GM19395 (cell line): ENCODE measurements at regions not wholly inside any gene's neighbourhood (a gene's known extent, or its start where the extent isn't known, plus 50 kb on each side); places are given as distances from the start of the nearest gene placed in this dataset.
"Not testable (repeated sequence)": the region's sequence is repeated elsewhere in the genome, so short reads cannot be mapped to it uniquely, and the experiment has no call there.

Source experiments
- ATAC-seq: cut with Tn5 transposase; IDR thresholded peaks from one replicate; pipeline ENCODE4 v1.9.1; 2021; ENCODE audit warnings: mild to moderate bottlenecking, moderate library complexity; ENCODE audit not compliant: unreplicated experiment

GRCh38 chr9:33623658-33624586 is 99.9 kb downstream of the ANKRD18B start:
- ATAC-seq = peak; percentile 85

GRCh38 chr9:33628318-33628717 is 104.3 kb downstream of the ANKRD18B start:
- ATAC-seq = not testable (repeated sequence)

- no peak for ATAC-seq
These were observed 104.9 kb downstream of the ANKRD18B start for GRCh38 chr9:33628865-33629410.

- ATAC-seq = no peak
These were observed 109.6 kb downstream of the ANKRD18B start for GRCh38 chr9:33633636-33634035.

GRCh38 chr9:33637881-33638280 is 113.8 kb downstream of the ANKRD18B start:
- no peak for ATAC-seq

GRCh38 chr9:33638391-33638915 is 114.4 kb downstream of the ANKRD18B start:
- no peak for ATAC-seq

- ATAC-seq = no peak
These were observed 121.7 kb downstream of the ANKRD18B start for GRCh38 chr9:33645706-33646105.

GRCh38 chr9:33649463-33649862 is 125.4 kb downstream of the ANKRD18B start:
- no peak for ATAC-seq

GRCh38 chr9:33651125-33651524 is 127.1 kb downstream of the ANKRD18B start:
- ATAC-seq = no peak

GRCh38 chr9:33659921-33660320 is 135.4 kb upstream of the PRSS3 start:
- ATAC-seq = no peak

GRCh38 chr9:33660772-33661171 is 134.6 kb upstream of the PRSS3 start:
- ATAC-seq = no peak

GRCh38 chr9:33661176-33661575 is 134.2 kb upstream of the PRSS3 start:
- ATAC-seq = no peak

- no peak for ATAC-seq
These were observed 132.5 kb upstream of the PRSS3 start for GRCh38 chr9:33662871-33663270.

GRCh38 chr9:33676194-33676745 is 119.1 kb upstream of the PRSS3 start:
- not testable (repeated sequence) for ATAC-seq

- no peak for ATAC-seq
These were observed 118.4 kb upstream of the PRSS3 start for GRCh38 chr9:33676746-33677505.

- ATAC-seq = no peak
These were observed 117.9 kb upstream of the PRSS3 start for GRCh38 chr9:33677506-33677809.

- ATAC-seq = no peak
These were observed 117.4 kb upstream of the PRSS3 start for GRCh38 chr9:33677961-33678360.

GRCh38 chr9:33682551-33682950 is 112.8 kb upstream of the PRSS3 start:
- ATAC-seq = no peak

GRCh38 chr9:33684831-33685230 is 110.5 kb upstream of the PRSS3 start:
- ATAC-seq = no peak

- no peak for ATAC-seq
These were observed 108.4 kb upstream of the PRSS3 start for GRCh38 chr9:33686942-33687341.

- no peak for ATAC-seq
These were observed 107.6 kb upstream of the PRSS3 start for GRCh38 chr9:33687779-33688178.
